SK-N-SH treated with all-trans-retinoic acid at 6 μM for 48 hours (cell line): ENCODE measurements at regions not wholly inside any gene's neighbourhood (a gene's known extent, or its start where the extent isn't known, plus 50 kb on each side); places are given as distances from the start of the nearest gene placed in this dataset.
"Not testable (repeated sequence)": the region's sequence is repeated elsewhere in the genome, so short reads cannot be mapped to it uniquely, and the experiment has no call there.

Experiments used
- ATAC-seq: fragments of 200-7000 bp; cut with Tn5 transposase; 3 replicates; pipeline ENCODE4 v1.9.1; 2020; ENCODE audit warnings: mild to moderate bottlenecking, moderate library complexity
- ARNTL ChIP-seq: fragments of 450-650 bp; formaldehyde crosslinking; IDR thresholded peaks from 2 replicates; pipeline ENCODE4 v1.5.0; 2020; ENCODE audit warnings: low read depth, mild to moderate bottlenecking, moderate library complexity, borderline replicate concordance
- BACH2 ChIP-seq: fragments of 250-450 bp; sonication (Bioruptor Pico); IDR thresholded peaks from 2 replicates; pipeline ENCODE4 v1.9.0; 2021; ENCODE audit warnings: mild to moderate bottlenecking, borderline replicate concordance
- CREB5 ChIP-seq: fragments of 250-450 bp; sonication (Bioruptor Pico); IDR thresholded peaks from 2 replicates; pipeline ENCODE4 v1.5.1; 2020; ENCODE audit warnings: low read depth, mild to moderate bottlenecking, moderate library complexity
- CSDC2 ChIP-seq: fragments of 250-450 bp; sonication (Bioruptor Pico); IDR thresholded peaks from 2 replicates; pipeline ENCODE4 v1.5.0; 2020; ENCODE audit warnings: mild to moderate bottlenecking, moderate library complexity
- CSRNP3 ChIP-seq: fragments of 250-450 bp; sonication (Bioruptor Pico); IDR thresholded peaks from 2 replicates; pipeline ENCODE4 v1.5.1; 2021; ENCODE audit warnings: mild to moderate bottlenecking, moderate library complexity
- ESRRG ChIP-seq: fragments of 250-450 bp; sonication (Bioruptor Pico); IDR thresholded peaks from 2 replicates; pipeline ENCODE4 v1.6.1; 2021; ENCODE audit warnings: mild to moderate bottlenecking
- GLIS3 ChIP-seq: fragments of 250-450 bp; sonication (Bioruptor Pico); IDR thresholded peaks from 2 replicates; pipeline ENCODE4 v1.5.0; 2020; ENCODE audit warnings: mild to moderate bottlenecking, moderate library complexity
- ISL1 ChIP-seq: fragments of 250-450 bp; sonication (Bioruptor Pico); IDR thresholded peaks from 2 replicates; pipeline ENCODE4 v2.1.2; 2022; ENCODE audit warnings: mild to moderate bottlenecking, moderate library complexity
- OSR1 ChIP-seq: fragments of 250-450 bp; sonication (Bioruptor Pico); IDR thresholded peaks from 2 replicates; pipeline ENCODE4 v1.8.0; 2022; ENCODE audit warnings: moderate library complexity, mild to moderate bottlenecking, inconsistent platforms
- PATZ1 ChIP-seq: fragments of 250-450 bp; sonication (Bioruptor Pico); IDR thresholded peaks from 2 replicates; pipeline ENCODE4 v1.8.0; 2020; ENCODE audit warnings: mild to moderate bottlenecking, moderate library complexity, borderline replicate concordance
- POU6F1 ChIP-seq: fragments of 250-450 bp; sonication (Bioruptor Pico); IDR thresholded peaks from 2 replicates; pipeline ENCODE4 v1.8.0; 2021; ENCODE audit warnings: low read depth, mild to moderate bottlenecking, moderate library complexity, borderline replicate concordance
- PPARA ChIP-seq: fragments of 250-450 bp; sonication (Bioruptor Pico); IDR thresholded peaks from 2 replicates; pipeline ENCODE4 v1.5.0; 2020; ENCODE audit warnings: mild to moderate bottlenecking, borderline replicate concordance
- RARB ChIP-seq: fragments of 250-450 bp; sonication (Bioruptor Pico); IDR thresholded peaks from 2 replicates; pipeline ENCODE4 v1.8.0; 2021; ENCODE audit warnings: mild to moderate bottlenecking, moderate library complexity
- SNAI2 ChIP-seq: fragments of 250-450 bp; sonication (Bioruptor Pico); IDR thresholded peaks from 2 replicates; pipeline ENCODE4 v1.5.0; 2020; ENCODE audit warnings: mild to moderate bottlenecking, moderate library complexity
- TCF4 ChIP-seq: fragments of 250-450 bp; sonication (Bioruptor Pico); IDR thresholded peaks from 2 replicates; pipeline ENCODE4 v1.8.0; 2021; ENCODE audit warnings: mild to moderate bottlenecking, moderate library complexity, borderline replicate concordance
- TOX ChIP-seq: fragments of 250-450 bp; sonication (Bioruptor Pico); IDR thresholded peaks from 2 replicates; pipeline ENCODE4 v1.8.0; 2021; ENCODE audit warnings: mild to moderate bottlenecking, moderate library complexity, borderline replicate concordance
- TSHZ2 ChIP-seq: fragments of 250-450 bp; sonication (Bioruptor Pico); IDR thresholded peaks from 2 replicates; pipeline ENCODE4 v1.5.0; 2020; ENCODE audit warnings: mild to moderate bottlenecking, moderate library complexity
- ZC3H10 ChIP-seq: fragments of 250-450 bp; sonication (Bioruptor Pico); IDR thresholded peaks from 2 replicates; pipeline ENCODE4 v1.5.1; 2021; ENCODE audit warnings: mild to moderate bottlenecking, moderate library complexity
- ZFP3 ChIP-seq: fragments of 250-450 bp; sonication (Bioruptor Pico); IDR thresholded peaks from 2 replicates; pipeline ENCODE4 v1.5.0; 2020; ENCODE audit warnings: mild to moderate bottlenecking, moderate library complexity
- ZFP30 ChIP-seq: fragments of 450-650 bp; formaldehyde crosslinking; IDR thresholded peaks from 2 replicates; pipeline ENCODE4 v1.5.0; 2022; ENCODE audit warnings: mild to moderate bottlenecking, moderate library complexity
- ZNF70 ChIP-seq: fragments of 450-650 bp; formaldehyde crosslinking; IDR thresholded peaks from 2 replicates; pipeline ENCODE4 v1.5.0; 2020; ENCODE audit warnings: mild to moderate bottlenecking, moderate library complexity
- ZNF8 ChIP-seq: fragments of 450-650 bp; formaldehyde crosslinking; IDR thresholded peaks from 2 replicates; pipeline ENCODE4 v1.5.0; 2020; ENCODE audit warnings: mild to moderate bottlenecking, moderate library complexity

GRCh38 chr16:16997349-16997748, 473.4 kb downstream of the XYLT1 start:
- TF ChIP-seq GLIS3 (CRISPR knock-in tag) (no peak), TSHZ2 (CRISPR knock-in tag) (no peak), ISL1 (CRISPR knock-in tag) (no peak), OSR1 (no peak), CSDC2 (no peak), ARNTL (CRISPR knock-in tag) (no peak), ZNF70 (CRISPR knock-in tag) (no peak), BACH2 (no peak), ZFP30 (CRISPR knock-in tag) (no peak), PPARA (CRISPR knock-in tag) (no peak), TOX (no peak), CREB5 (CRISPR knock-in tag) (no peak)
- TF ChIP-seq, all 23 proteins: peak for 0
- ATAC-seq = no peak

- no peak for TF ChIP-seq CSRNP3
- no peak for ATAC-seq
These were observed 469.3 kb downstream of the XYLT1 start for GRCh38 chr16:17001471-17001870.

- no peak for ATAC-seq
- TF ChIP-seq ZC3H10 (CRISPR knock-in tag) = no peak
- TF ChIP-seq OSR1 = no peak
- no peak for TF ChIP-seq ISL1 (CRISPR knock-in tag)
- TF ChIP-seq TCF4 = no peak
- TF ChIP-seq GLIS3 (CRISPR knock-in tag) = no peak
- TF ChIP-seq PATZ1 (CRISPR knock-in tag) = no peak
- TF ChIP-seq PPARA (CRISPR knock-in tag) = no peak
- TF ChIP-seq SNAI2 (CRISPR knock-in tag) = no peak
- no peak for TF ChIP-seq CSRNP3
- no peak for TF ChIP-seq RARB
- TF ChIP-seq ZFP30 (CRISPR knock-in tag) = no peak
- TF ChIP-seq BACH2 = no peak
- no peak for TF ChIP-seq ZNF8 (CRISPR knock-in tag)
- no peak for TF ChIP-seq ESRRG (CRISPR knock-in tag)
- TF ChIP-seq TOX = no peak
- no peak for TF ChIP-seq POU6F1
- no peak for TF ChIP-seq ZFP3
- TF ChIP-seq TSHZ2 (CRISPR knock-in tag) = no peak
These were observed 468.2 kb downstream of the XYLT1 start for GRCh38 chr16:17002565-17002964.

GRCh38 chr16:17005963-17006362, 464.8 kb downstream of the XYLT1 start:
- not testable (repeated sequence) for ATAC-seq
